BE2C (cell line): ENCODE measurements at regions not wholly inside any gene's neighbourhood (a gene's known extent, or its start where the extent isn't known, plus 50 kb on each side); places are given as distances from the start of the nearest gene placed in this dataset.

Experiments used
- DNase-seq: peaks from one replicate; pipeline ENCODE4 v3.0.0-alpha.2; 2020
- H3K27me3 ChIP-seq: fragments of 250-450 bp; sonication (Bioruptor Pico); 2 replicates; pipeline ENCODE4 v1.5.1; 2020; ENCODE audit warnings: mild to moderate bottlenecking
- H3K36me3 ChIP-seq: fragments of 250-450 bp; sonication (Bioruptor Pico); 2 replicates; pipeline ENCODE4 v1.5.1; 2020; ENCODE audit warnings: mild to moderate bottlenecking
- H3K4me1 ChIP-seq: fragments of 250-450 bp; sonication (Bioruptor Pico); 2 replicates; pipeline ENCODE4 v1.5.1; 2020
- H3K4me3 ChIP-seq: 2 replicates; pipeline ENCODE4 v1.5.1; 2011; ENCODE audit warnings: low read depth, low read length
- H3K9me3 ChIP-seq: fragments of 250-450 bp; sonication (Bioruptor Pico); 2 replicates; pipeline ENCODE4 v1.5.1; 2020
- CTCF ChIP-seq: IDR thresholded peaks from 2 replicates; pipeline ENCODE4 v1.5.1; 2012; ENCODE audit warnings: mild to moderate bottlenecking, low read depth, low read length

DNA sequence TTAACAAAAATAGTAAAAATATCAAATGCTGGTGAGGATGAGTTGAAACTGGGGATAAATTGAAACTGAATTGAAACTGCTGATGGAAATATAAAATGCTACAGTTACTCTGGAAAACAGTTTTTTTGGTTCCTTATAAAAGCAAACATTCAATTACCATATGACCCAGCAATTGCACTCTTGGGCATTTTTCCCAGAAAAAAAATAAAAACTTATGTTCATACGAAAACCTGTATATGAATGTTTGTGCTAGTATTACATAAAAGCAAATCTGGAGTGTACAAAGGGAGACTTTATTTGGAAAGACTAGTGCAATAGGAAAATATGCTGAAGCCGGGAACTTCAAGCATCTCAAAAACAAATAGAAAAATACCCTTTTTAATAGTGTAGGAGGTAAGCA lies 857.9 kb upstream of the CADM2 start:
- Histone ChIP-seq H3K36me3 (no peaks in the 10 kb centered on the region), H3K4me3 (no peak overlapping the region)
- no peak for TF ChIP-seq CTCF

GRCh38 chr3:84108442-84108971 lies 850.3 kb upstream of the CADM2 start:
- H3K4me1 ChIP-seq, result 0 out of 2 replicates have a peak, but pooled peaks cover 3% of the 10 kb centered on the region
- H3K36me3 ChIP-seq, result no peaks in the 10 kb centered on the region
- no peaks in the 10 kb centered on the region for H3K27me3 ChIP-seq
- H3K9me3 ChIP-seq, result no peaks in the 10 kb centered on the region
- no peak for DNase-seq
- H3K4me3 ChIP-seq, result no peak overlapping the region
- TF ChIP-seq CTCF, result no peak

More for the DNA sequence above, 857.9 kb upstream of the CADM2 start:
- H3K9me3 ChIP-seq, result no peaks in the 10 kb centered on the region
- no peaks in the 10 kb centered on the region for H3K4me1 ChIP-seq
- H3K27me3 ChIP-seq, result no peaks in the 10 kb centered on the region
- no peak for DNase-seq

GRCh38 chr3:84109911-84110310 lies 848.9 kb upstream of the CADM2 start:
- Histone ChIP-seq H3K4me1 (0 out of 2 replicates have a peak, but pooled peaks cover 3% of the 10 kb centered on the region), H3K36me3 (no peaks in the 10 kb centered on the region), H3K4me3 (no peak overlapping the region), H3K27me3 (no peaks in the 10 kb centered on the region), H3K9me3 (no peaks in the 10 kb centered on the region)
- TF ChIP-seq CTCF, result no peak
- DNase-seq, result no peak

DNA sequence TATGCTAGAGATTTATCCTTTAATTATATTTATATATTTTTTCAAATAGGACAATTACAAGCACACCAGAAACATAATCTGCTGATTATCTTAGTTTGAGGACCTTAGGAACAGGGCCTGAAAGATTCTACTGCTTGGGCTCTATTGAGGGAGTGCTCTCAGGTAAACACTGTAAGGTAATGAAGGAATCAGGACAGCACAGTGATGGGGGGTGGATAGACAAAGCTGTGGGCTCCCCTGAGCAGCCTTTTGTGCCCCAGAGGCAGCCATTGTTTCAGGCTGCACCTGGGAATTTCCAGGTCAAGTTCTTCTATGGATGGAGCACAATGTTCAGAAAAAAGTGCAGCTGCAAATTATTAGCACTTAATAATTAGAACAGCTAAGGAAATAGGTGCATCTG lies 848.0 kb upstream of the CADM2 start:
- TF ChIP-seq CTCF, result no peak

GRCh38 chr3:84125201-84125721 lies 833.5 kb upstream of the CADM2 start:
- Histone ChIP-seq H3K36me3 (no peaks in the 10 kb centered on the region), H3K27me3 (no peaks in the 10 kb centered on the region), H3K4me1 (no peaks in the 10 kb centered on the region), H3K4me3 (no peak overlapping the region), H3K9me3 (no peaks in the 10 kb centered on the region)
- TF ChIP-seq CTCF, result no peak
- DNase-seq, result no peak

More for the DNA sequence above, 848.0 kb upstream of the CADM2 start:
- Histone ChIP-seq H3K4me1 (0 out of 2 replicates have a peak, but pooled peaks cover 3% of the 10 kb centered on the region), H3K36me3 (no peaks in the 10 kb centered on the region), H3K9me3 (no peaks in the 10 kb centered on the region), H3K4me3 (no peak overlapping the region), H3K27me3 (no peaks in the 10 kb centered on the region)
- DNase-seq, result no peak

GRCh38 chr3:84125760-84126159 lies 833.0 kb upstream of the CADM2 start:
- no peak for TF ChIP-seq CTCF
- no peak for DNase-seq
- no peak overlapping the region for H3K4me3 ChIP-seq
- no peaks in the 10 kb centered on the region for H3K27me3 ChIP-seq
- no peaks in the 10 kb centered on the region for H3K9me3 ChIP-seq
- H3K4me1 ChIP-seq, result no peaks in the 10 kb centered on the region
- H3K36me3 ChIP-seq, result no peaks in the 10 kb centered on the region
